B cell (primary cell): ENCODE measurements at regions not wholly inside any gene's neighbourhood (a gene's known extent, or its start where the extent isn't known, plus 50 kb on each side); places are given as distances from the start of the nearest gene placed in this dataset.

Experiments
- ATAC-seq: fragments of 200-7000 bp; cut with Tn5 transposase; one replicate; pipeline ENCODE4 v1.10.0; 2021; ENCODE audit warnings: low read depth, mild to moderate bottlenecking, moderate number of reproducible peaks, moderate library complexity
- CTCF ChIA-PET: fragments of 350-600 bp; sonication (Branson Sonifier 250); formaldehyde crosslinking; loops from one replicate; lab custom pipeline; 2021; ENCODE audit warnings: antibody characterized with exemption, inconsistent platforms; lab: Charles Lee
- POLR2A ChIA-PET: fragments of 350-600 bp; sonication (Branson Sonifier 250); formaldehyde crosslinking; loops from one replicate; lab custom pipeline; 2021; ENCODE audit warnings: antibody characterized with exemption; lab: Charles Lee
- DNase-seq: peaks from one replicate; pipeline ENCODE4 v3.0.0; 2013
- H2AFZ ChIP-seq: 2 replicates; pipeline ENCODE4 v1.6.1; 2012; ENCODE audit warnings: mild to moderate bottlenecking, low read depth, low read length; ENCODE audit not compliant: insufficient read depth, poor library complexity, severe bottlenecking
- H3K27ac ChIP-seq, 2 donors: 1 replicate in 1 of 2; 2 replicates in 1 of 2; pipeline ENCODE4 v1.5.1; 2012 to 2013; ENCODE audit warnings: low read length in 2 of 2, mild to moderate bottlenecking in 2 of 2, moderate library complexity in 1 of 2
- H3K27me3 ChIP-seq, 4 experiments: fragments of 200-600 bp in 1 of 4; sonication (generic) in 1 of 4; replicated peaks in 1 of 4; 1 replicate in 2 of 4; 2 replicates in 2 of 4; pipeline versions ENCODE4 v1.6.1 to v1.7.0; 2013 to 2016; ENCODE audit warnings: low read length in 3 of 4, mild to moderate bottlenecking in 2 of 4, mixed read lengths in 1 of 4, moderate library complexity in 1 of 4; ENCODE audit not compliant: insufficient read depth in 4 of 4, control insufficient read depth in 3 of 4; ENCODE audit errors: control extremely low read depth in 1 of 4
- H3K36me3 ChIP-seq, 2 experiments: replicated peaks in 1 of 2; 1 replicate in 1 of 2; 2 replicates in 1 of 2; pipeline versions ENCODE4 v1.6.1 to v1.7.1; 2013; ENCODE audit warnings: low read length in 1 of 2; ENCODE audit not compliant: insufficient read depth in 2 of 2, control insufficient read depth in 1 of 2; ENCODE audit errors: control extremely low read depth in 1 of 2, extremely low read depth in 1 of 2
- H3K4me1 ChIP-seq, 2 donors: fragments of 200-600 bp in 1 of 2; sonication (generic) in 1 of 2; 1 replicate in 1 of 2; 2 replicates in 1 of 2; pipeline versions ENCODE4 v1.5.1 to v1.6.1; 2013 to 2017; ENCODE audit warnings: low read length in 2 of 2; ENCODE audit not compliant: control insufficient read depth in 2 of 2, insufficient read depth in 2 of 2
- H3K4me2 ChIP-seq: replicated peaks from 2 replicates; pipeline ENCODE3; 2012; ENCODE audit warnings: mild to moderate bottlenecking, low read depth, low read length; ENCODE audit not compliant: poor library complexity, severe bottlenecking
- H3K4me3 ChIP-seq, 5 experiments: fragments of 200-600 bp in 1 of 5; sonication (generic) in 1 of 5; 1 replicate in 3 of 5; 2 replicates in 2 of 5; pipeline versions ENCODE4 v1.5.1 to v1.7.0; 2011 to 2016; ENCODE audit warnings: low read length in 4 of 5, mild to moderate bottlenecking in 4 of 5, low read depth in 2 of 5, control low read depth in 1 of 5, moderate library complexity in 1 of 5; ENCODE audit not compliant: insufficient read depth in 1 of 5; ENCODE audit errors: control extremely low read depth in 1 of 5, extremely low read depth in 1 of 5
- H3K79me2 ChIP-seq: fragments of 200-600 bp; sonication (generic); one replicate; pipeline ENCODE4 v1.6.0; 2016; ENCODE audit warnings: low read length; ENCODE audit not compliant: control insufficient read depth, insufficient read depth
- H3K9ac ChIP-seq: fragments of 200-600 bp; sonication (generic); 2 replicates; pipeline ENCODE4 v1.6.1; 2017; ENCODE audit warnings: mild to moderate bottlenecking, low read length, moderate library complexity
- H3K9me3 ChIP-seq, 3 donors: one replicate each; pipeline versions ENCODE4 v1.6.1 to v1.7.1; 2013; ENCODE audit warnings: low read length in 2 of 3; ENCODE audit not compliant: control insufficient read depth in 2 of 3, insufficient read depth in 1 of 3; ENCODE audit errors: control extremely low read depth in 1 of 3
- H4K20me1 ChIP-seq: 2 replicates; pipeline ENCODE4 v1.6.0; 2012; ENCODE audit warnings: mild to moderate bottlenecking, low read length; ENCODE audit not compliant: insufficient read depth, control insufficient read depth, poor library complexity, severe bottlenecking
- H3K27ac Mint-ChIP-seq: one replicate; pipeline ENCODE4 v1.8.0; 2021; ENCODE audit warnings: mixed read lengths
- H3K27me3 Mint-ChIP-seq: one replicate; pipeline ENCODE4 v1.8.0; 2021; ENCODE audit warnings: mixed read lengths
- H3K4me1 Mint-ChIP-seq: one replicate; pipeline ENCODE4 v1.8.0; 2021; ENCODE audit warnings: mixed read lengths
- H3K4me3 Mint-ChIP-seq: one replicate; pipeline ENCODE4 v1.8.0; 2021; ENCODE audit warnings: mixed read lengths
- H3K9me3 Mint-ChIP-seq: one replicate; pipeline ENCODE4 v1.8.0; 2022; ENCODE audit warnings: mixed read lengths; ENCODE audit not compliant: insufficient read depth
- CTCF ChIP-seq: fragments of 200-600 bp; IDR thresholded peaks from one replicate; pipeline ENCODE4 v1.8.0; 2022; ENCODE audit warnings: antibody characterized with exemption, mild to moderate bottlenecking
- EZH2 ChIP-seq: IDR thresholded peaks from 2 replicates; pipeline ENCODE4 v1.6.1; 2012; ENCODE audit warnings: borderline replicate concordance, low read depth, mild to moderate bottlenecking, moderate library complexity, low read length; ENCODE audit not compliant: insufficient read depth, poor library complexity, severe bottlenecking
- WGBS: methylation state at CpG from one replicate; pipeline ENCODE4 v1.1.5; 2013; ENCODE audit warnings: missing lambda C conversion rate; ENCODE audit not compliant: insufficient coverage; 5-methylcytosine and 5-hydroxymethylcytosine counted together
- intact Hi-C: fragments of 100-400 bp; cut with micrococcal nuclease; formaldehyde crosslinking; loops from one replicate; pipeline ENCODE4 v1.10.0; 2022

GRCh38 chr6:170053966-170054661, 236.8 kb downstream of the DLL1 start:
- Histone ChIP-seq H3K9ac (no peak overlapping the region), H3K4me2 (no peak overlapping the region), H4K20me1 (no peaks in the 10 kb centered on the region), H2AFZ (no peak overlapping the region), H3K9me3 (peaks cover 0 to 3% (median 0%) of the 10 kb centered on the region in 3 donors), H3K4me1 (no peaks in the 10 kb centered on the region), H3K36me3 (no peaks in the 10 kb centered on the region), H3K27me3 (no peaks in the 10 kb centered on the region), H3K79me2 (no peaks in the 10 kb centered on the region), H3K4me3 (no peak overlapping the region), H3K27ac (no peak overlapping the region)
- TF ChIP-seq CTCF (no peak), EZH2 (no peak)
- H3K4me3 Mint-ChIP-seq = no peak overlapping the region
- intact Hi-C loops = no loop called here
- no peaks in the 10 kb centered on the region for H3K9me3 Mint-ChIP-seq
- POLR2A ChIA-PET = no interaction called here
- DNase-seq (no peak), ATAC-seq (no peak)
- WGBS = 93% methylated on average over 15 of the region's 18 CpGs
- peaks cover 3% of the 10 kb centered on the region for H3K27me3 Mint-ChIP-seq
- H3K27ac Mint-ChIP-seq = no peak overlapping the region
- no peaks in the 10 kb centered on the region for H3K4me1 Mint-ChIP-seq
- CTCF ChIA-PET = no interaction called here

- DNase-seq (no peak), ATAC-seq (no peak)
- intact Hi-C loops = no loop called here
- Histone ChIP-seq H3K9me3 (peaks cover 0 to 3% (median 0%) of the 10 kb centered on the region in 3 donors), H3K36me3 (no peaks in the 10 kb centered on the region), H3K9ac (no peak overlapping the region), H3K4me2 (no peak overlapping the region), H3K79me2 (no peaks in the 10 kb centered on the region), H4K20me1 (no peaks in the 10 kb centered on the region), H2AFZ (no peak overlapping the region), H3K4me1 (no peaks in the 10 kb centered on the region), H3K27me3 (no peaks in the 10 kb centered on the region), H3K4me3 (no peak overlapping the region), H3K27ac (no peak overlapping the region)
- ChIA-PET POLR2A (no interaction called here), CTCF (no interaction called here)
- Mint-ChIP-seq H3K9me3 (no peaks in the 10 kb centered on the region), H3K4me3 (no peak overlapping the region), H3K4me1 (no peaks in the 10 kb centered on the region), H3K27ac (no peak overlapping the region), H3K27me3 (peaks cover 7% of the 10 kb centered on the region)
- TF ChIP-seq CTCF = no peak
- no peak for TF ChIP-seq EZH2
- WGBS = 93% methylated on average over 23 of the region's 27 CpGs
Measured at GRCh38 chr6:170052991-170053821, 237.7 kb downstream of the DLL1 start.
